RWPE2 (cell line): ENCODE measurements at regions not wholly inside any gene's neighbourhood (a gene's known extent, or its start where the extent isn't known, plus 50 kb on each side); places are given as distances from the start of the nearest gene placed in this dataset.

Experiments used
- ATAC-seq: fragments of 200-7000 bp; cut with Tn5 transposase; 3 replicates; pipeline ENCODE4 v1.9.1; 2021; ENCODE audit warnings: low read depth
- DNase-seq: peaks from one replicate; pipeline ENCODE4 v3.0.0-alpha.2; 2020; ENCODE audit warnings: low spot score
- H3K27ac ChIP-seq: fragments of 450-650 bp; 2 replicates; pipeline ENCODE4 v1.5.1; 2017; ENCODE audit warnings: mild to moderate bottlenecking; ENCODE audit not compliant: poor library complexity, severe bottlenecking
- H3K27me3 ChIP-seq: fragments of 250-450 bp; sonication (Bioruptor Pico); 2 replicates; pipeline ENCODE4 v1.5.1; 2021; ENCODE audit warnings: mild to moderate bottlenecking, moderate library complexity; ENCODE audit not compliant: insufficient read depth, poor library complexity, severe bottlenecking
- H3K36me3 ChIP-seq: fragments of 250-450 bp; sonication (Bioruptor Pico); 2 replicates; pipeline ENCODE4 v1.5.1; 2020; ENCODE audit warnings: low read depth, mild to moderate bottlenecking, moderate library complexity
- H3K4me1 ChIP-seq: fragments of 250-450 bp; sonication (Bioruptor Pico); 2 replicates; pipeline ENCODE4 v1.5.1; 2021; ENCODE audit warnings: mild to moderate bottlenecking, moderate library complexity; ENCODE audit not compliant: insufficient read depth, poor library complexity, severe bottlenecking
- H3K4me3 ChIP-seq: fragments of 250-450 bp; sonication (Bioruptor Pico); 2 replicates; pipeline ENCODE4 v1.5.1; 2021; ENCODE audit warnings: mild to moderate bottlenecking, moderate library complexity; ENCODE audit not compliant: severe bottlenecking
- H3K9me3 ChIP-seq: fragments of 250-450 bp; sonication (Bioruptor Pico); 2 replicates; pipeline ENCODE4 v1.5.1; 2021; ENCODE audit warnings: mild to moderate bottlenecking, moderate library complexity; ENCODE audit not compliant: severe bottlenecking
- TF ChIP-seq, protein P1 (sequence below): fragments of 450-650 bp; IDR thresholded peaks from one replicate; pipeline ENCODE4 v1.5.1; 2017; ENCODE audit warnings: mild to moderate bottlenecking, moderate library complexity; ENCODE audit not compliant: poor library complexity, severe bottlenecking

DNA sequence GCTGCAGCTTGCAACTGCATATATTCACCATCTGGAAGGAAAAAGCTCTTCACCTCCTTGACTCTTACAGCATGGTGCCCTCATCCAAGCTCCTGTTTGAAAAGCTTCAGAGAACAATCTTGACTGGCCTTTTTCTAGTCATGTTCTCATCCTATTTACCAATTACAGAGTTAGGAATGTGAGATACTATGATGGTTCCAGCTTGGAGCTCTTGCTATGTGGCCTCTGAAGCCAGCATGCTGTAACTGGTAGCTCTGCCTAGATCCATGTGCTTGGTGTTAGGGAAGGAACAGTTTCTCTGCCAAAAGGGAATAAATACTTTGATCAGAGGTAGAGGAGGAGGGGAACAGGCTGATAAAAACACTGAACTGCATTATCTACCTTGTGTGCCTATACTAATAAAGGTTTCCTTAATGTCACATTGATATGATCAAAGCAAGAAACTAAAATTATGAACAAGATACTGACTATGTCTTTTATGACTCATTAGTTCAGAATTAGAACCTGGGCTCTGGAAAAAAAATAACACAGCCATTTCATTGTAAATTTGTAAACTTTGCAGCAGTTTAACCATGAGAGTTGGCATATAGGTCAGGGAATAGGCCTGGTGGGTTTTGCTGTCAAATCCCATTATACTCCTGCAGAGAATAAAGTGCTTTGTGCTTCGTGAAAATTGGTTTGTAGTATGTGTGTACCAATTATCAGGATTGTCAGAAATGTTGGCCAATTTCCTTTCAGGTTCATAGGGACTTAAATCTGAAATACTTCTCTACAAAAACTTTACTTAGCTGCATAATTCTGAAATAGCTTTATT, 92.7 kb downstream of the LEPR start:
- TF ChIP-seq, protein P1, sequence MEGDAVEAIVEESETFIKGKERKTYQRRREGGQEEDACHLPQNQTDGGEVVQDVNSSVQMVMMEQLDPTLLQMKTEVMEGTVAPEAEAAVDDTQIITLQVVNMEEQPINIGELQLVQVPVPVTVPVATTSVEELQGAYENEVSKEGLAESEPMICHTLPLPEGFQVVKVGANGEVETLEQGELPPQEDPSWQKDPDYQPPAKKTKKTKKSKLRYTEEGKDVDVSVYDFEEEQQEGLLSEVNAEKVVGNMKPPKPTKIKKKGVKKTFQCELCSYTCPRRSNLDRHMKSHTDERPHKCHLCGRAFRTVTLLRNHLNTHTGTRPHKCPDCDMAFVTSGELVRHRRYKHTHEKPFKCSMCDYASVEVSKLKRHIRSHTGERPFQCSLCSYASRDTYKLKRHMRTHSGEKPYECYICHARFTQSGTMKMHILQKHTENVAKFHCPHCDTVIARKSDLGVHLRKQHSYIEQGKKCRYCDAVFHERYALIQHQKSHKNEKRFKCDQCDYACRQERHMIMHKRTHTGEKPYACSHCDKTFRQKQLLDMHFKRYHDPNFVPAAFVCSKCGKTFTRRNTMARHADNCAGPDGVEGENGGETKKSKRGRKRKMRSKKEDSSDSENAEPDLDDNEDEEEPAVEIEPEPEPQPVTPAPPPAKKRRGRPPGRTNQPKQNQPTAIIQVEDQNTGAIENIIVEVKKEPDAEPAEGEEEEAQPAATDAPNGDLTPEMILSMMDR: no peak
- no peak for ATAC-seq
- no peak overlapping the region for H3K27ac ChIP-seq

DNA sequence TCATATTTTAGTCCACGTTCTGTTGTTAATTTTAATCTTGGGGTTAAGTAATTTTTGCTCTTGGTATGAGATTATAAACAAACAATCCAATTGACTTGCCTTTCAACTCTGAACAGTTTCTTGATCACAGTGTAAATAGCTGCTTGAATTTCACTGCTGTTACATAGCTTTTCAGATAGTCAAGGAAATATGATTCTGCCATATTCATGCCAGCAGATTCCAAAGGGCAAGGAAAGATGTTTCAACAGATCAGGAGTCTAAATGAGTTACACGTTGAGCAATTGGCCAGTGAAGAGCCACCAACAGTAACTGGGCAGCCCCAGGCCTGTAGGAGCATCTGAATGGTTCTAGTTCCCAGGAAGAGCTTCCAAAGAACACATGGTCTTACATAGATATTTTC, 93.6 kb downstream of the LEPR start:
- Histone ChIP-seq H3K9me3 (no peaks in the 10 kb centered on the region), H3K4me1 (no peaks in the 10 kb centered on the region), H3K4me3 (no peak overlapping the region), H3K27me3 (no peaks in the 10 kb centered on the region), H3K36me3 (no peaks in the 10 kb centered on the region), H3K27ac (no peak overlapping the region)
- DNase-seq (no peak), ATAC-seq (peak; percentile 27; the same call in 1 of the 3 replicates)
- TF ChIP-seq, protein P1: no peak

More for the DNA sequence above, 92.7 kb downstream of the LEPR start:
- no peak for DNase-seq
- Histone ChIP-seq H3K36me3 (no peaks in the 10 kb centered on the region), H3K9me3 (no peaks in the 10 kb centered on the region), H3K4me1 (no peaks in the 10 kb centered on the region), H3K4me3 (no peak overlapping the region), H3K27me3 (no peaks in the 10 kb centered on the region)

DNA sequence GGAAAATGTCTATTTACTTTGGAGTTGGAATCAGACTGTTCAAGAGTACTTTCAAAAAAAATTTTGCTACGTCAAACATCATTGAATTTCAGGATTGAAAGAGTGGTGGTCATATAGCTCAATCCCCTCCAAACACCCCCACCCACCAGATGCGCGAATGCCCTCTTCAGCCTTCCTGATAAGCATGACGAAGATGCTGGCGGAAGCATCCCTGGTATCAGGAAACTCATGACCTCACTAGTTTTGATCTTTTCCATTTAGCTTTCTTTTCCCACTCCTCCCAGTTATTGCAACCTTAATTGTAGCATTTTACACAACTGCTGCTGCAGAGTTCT, 104.4 kb downstream of the LEPR start:
- Histone ChIP-seq H3K4me1 (no peaks in the 10 kb centered on the region), H3K9me3 (no peaks in the 10 kb centered on the region), H3K27ac (no peak overlapping the region), H3K27me3 (peaks cover 49% of the 10 kb centered on the region), H3K36me3 (no peaks in the 10 kb centered on the region), H3K4me3 (no peak overlapping the region)
- no peak for DNase-seq
- ATAC-seq: no peak
- TF ChIP-seq, protein P1: no peak

DNA sequence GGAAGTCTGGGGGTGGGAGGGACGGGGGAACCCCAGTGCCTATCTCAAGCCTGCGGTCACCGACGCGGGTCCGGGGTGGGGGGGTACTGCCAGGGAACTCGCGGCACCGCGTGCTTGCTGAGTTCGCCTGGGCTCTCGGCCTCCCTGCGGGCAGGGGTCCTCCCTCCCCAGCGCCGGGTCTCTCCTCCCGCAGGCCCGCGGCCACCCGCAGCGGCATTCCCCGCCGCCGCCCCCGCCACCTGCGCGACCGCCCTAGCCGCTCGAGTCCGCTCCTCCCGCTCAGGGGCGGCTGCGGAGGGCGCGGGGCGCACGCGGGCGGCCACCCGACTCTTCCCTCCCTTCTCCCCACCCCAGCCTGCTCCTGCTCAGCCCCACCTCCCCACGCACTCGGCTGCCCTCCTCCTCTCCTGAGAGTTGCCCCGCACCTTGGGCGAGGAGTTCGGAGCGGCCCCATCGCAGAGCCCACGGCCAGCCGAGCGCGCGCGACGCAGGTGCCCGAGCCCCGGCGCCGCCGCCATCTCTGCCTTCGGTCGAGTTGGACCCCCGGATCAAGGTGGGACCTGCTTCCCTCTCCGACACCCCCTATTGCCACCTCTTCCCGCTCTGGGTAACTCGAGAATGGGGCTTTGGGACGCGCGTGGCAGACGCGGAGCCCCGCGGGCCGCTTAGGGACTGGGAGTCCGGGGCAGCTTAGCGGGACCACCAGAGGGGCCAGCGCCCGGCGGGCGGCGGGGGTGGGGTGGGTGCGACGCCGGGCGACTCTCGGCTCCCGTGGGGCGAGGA, 105.0 kb downstream of the LEPR start:
- no peak overlapping the region for H3K27ac ChIP-seq

More for the DNA sequence above, 105.0 kb downstream of the LEPR start:
- DNase-seq (peak; percentile 45), ATAC-seq (peak; percentile 21; the same call in 2 of the 3 replicates)
- peaks cover 49% of the 10 kb centered on the region for H3K27me3 ChIP-seq
- TF ChIP-seq, protein P1: no peak
- H3K4me3 ChIP-seq: no peak overlapping the region
- no peaks in the 10 kb centered on the region for H3K4me1 ChIP-seq
- H3K36me3 ChIP-seq: no peaks in the 10 kb centered on the region
- no peaks in the 10 kb centered on the region for H3K9me3 ChIP-seq
